Esophagus squamous epithelium (tissue), 4 donors: ENCODE measurements at regions not wholly inside any gene's neighbourhood (a gene's known extent, or its start where the extent isn't known, plus 50 kb on each side); places are given as distances from the start of the nearest gene placed in this dataset.

Experiments used
- CTCF ChIP-seq, 6 experiments: fragments of 450-650 bp in 4 of 6; fragments of 200-600 bp in 2 of 6; sonication (generic) in 2 of 6; IDR thresholded peaks; one replicate each; pipeline ENCODE4 v1.5.1; 2016 to 2019; ENCODE audit warnings: antibody characterized with exemption in 6 of 6, mild to moderate bottlenecking in 4 of 6, moderate library complexity in 4 of 6
- POLR2A ChIP-seq, 4 donors: fragments of 450-650 bp; IDR thresholded peaks; one replicate each; pipeline ENCODE4 v1.6.1; 2017; ENCODE audit warnings: antibody characterized with exemption in 4 of 4, mild to moderate bottlenecking in 4 of 4, moderate library complexity in 3 of 4

- TF ChIP-seq CTCF (IDR thresholded peaks at IDR 0.05) (no peak), POLR2A (IDR thresholded peaks at IDR 0.05) (no peak)
Measured at GRCh38 chr5:124692950-124693349, 53.5 kb downstream of the ZNF608 start.
